HEK293T (cell line): ENCODE measurements at regions not wholly inside any gene's neighbourhood (a gene's known extent, or its start where the extent isn't known, plus 50 kb on each side); places are given as distances from the start of the nearest gene placed in this dataset.
"Not testable (repeated sequence)": the region's sequence is repeated elsewhere in the genome, so short reads cannot be mapped to it uniquely, and the experiment has no call there.

ENCODE experiments used
- CTBP1 ChIP-seq: fragments of 450-650 bp; IDR thresholded peaks from 2 replicates; pipeline ENCODE4 v1.6.1; 2016; ENCODE audit warnings: borderline replicate concordance
- ELF4 ChIP-seq: fragments of 450-650 bp; IDR thresholded peaks from 2 replicates; pipeline ENCODE4 v1.6.1; 2017; ENCODE audit warnings: antibody characterized with exemption
- FOXK2 ChIP-seq: fragments of 450-650 bp; IDR thresholded peaks from 2 replicates; pipeline ENCODE4 v1.6.1; 2016; ENCODE audit warnings: mild to moderate bottlenecking
- FOXM1 ChIP-seq: fragments of 450-650 bp; IDR thresholded peaks from 2 replicates; pipeline ENCODE4 v1.6.1; 2017; ENCODE audit warnings: mild to moderate bottlenecking, borderline replicate concordance
- LEF1 ChIP-seq: fragments of 450-650 bp; IDR thresholded peaks from 2 replicates; pipeline ENCODE4 v1.6.1; 2017; ENCODE audit warnings: mild to moderate bottlenecking, borderline replicate concordance
- NFRKB ChIP-seq: fragments of 450-650 bp; IDR thresholded peaks from 2 replicates; pipeline ENCODE4 v1.6.1; 2016; ENCODE audit warnings: mild to moderate bottlenecking, moderate library complexity
- SP1 ChIP-seq: fragments of 450-650 bp; IDR thresholded peaks from 2 replicates; pipeline ENCODE4 v1.6.1; 2017
- TARDBP ChIP-seq: fragments of 450-650 bp; IDR thresholded peaks from 2 replicates; pipeline ENCODE4 v1.6.1; 2016

DNA sequence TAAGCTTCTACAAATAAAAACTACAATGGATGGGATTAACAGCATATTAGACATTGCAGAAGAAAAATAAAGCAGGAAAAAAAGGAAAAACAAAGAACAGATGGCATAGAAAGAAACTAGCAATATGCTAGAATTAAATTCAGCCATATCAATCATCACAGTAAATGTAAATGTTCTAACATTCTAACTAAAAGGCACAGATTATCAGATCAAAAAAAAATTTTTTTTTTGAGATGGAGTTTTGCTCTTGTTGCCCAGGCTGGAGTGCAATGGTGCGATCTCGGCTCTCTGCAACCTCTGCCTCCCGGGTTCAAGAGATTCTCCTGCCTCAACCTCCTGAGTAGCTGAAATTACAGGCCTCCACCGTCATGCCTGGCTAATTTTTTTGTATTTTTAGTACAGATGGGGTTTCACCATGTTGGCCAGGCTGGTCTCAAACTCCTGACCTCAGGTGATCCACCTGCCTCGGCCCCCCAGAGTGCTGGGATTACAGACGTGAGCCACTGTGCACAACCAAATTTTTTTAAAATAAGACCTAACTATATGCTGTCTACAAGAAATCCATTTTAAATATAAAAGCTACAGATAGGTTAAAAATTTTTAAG lies 50.7 kb upstream of the GATA2 start:
- TF ChIP-seq TARDBP, ELF4, LEF1, NFRKB, FOXK2, FOXM1, CTBP1, SP1: not testable (repeated sequence)
